Stimulated activated CD8-positive, alpha-beta memory T cell treated with anti-CD3 and anti-CD28 coated beads, Interleukin-7, amount 100 ng/mL, for 24 hours (primary cell): ENCODE measurements at regions not wholly inside any gene's neighbourhood (a gene's known extent, or its start where the extent isn't known, plus 50 kb on each side); places are given as distances from the start of the nearest gene placed in this dataset.

Source experiments
- DNase-seq: peaks from one replicate; pipeline ENCODE4 v3.0.0-alpha.2; 2020; ENCODE audit warnings: low read depth

DNA sequence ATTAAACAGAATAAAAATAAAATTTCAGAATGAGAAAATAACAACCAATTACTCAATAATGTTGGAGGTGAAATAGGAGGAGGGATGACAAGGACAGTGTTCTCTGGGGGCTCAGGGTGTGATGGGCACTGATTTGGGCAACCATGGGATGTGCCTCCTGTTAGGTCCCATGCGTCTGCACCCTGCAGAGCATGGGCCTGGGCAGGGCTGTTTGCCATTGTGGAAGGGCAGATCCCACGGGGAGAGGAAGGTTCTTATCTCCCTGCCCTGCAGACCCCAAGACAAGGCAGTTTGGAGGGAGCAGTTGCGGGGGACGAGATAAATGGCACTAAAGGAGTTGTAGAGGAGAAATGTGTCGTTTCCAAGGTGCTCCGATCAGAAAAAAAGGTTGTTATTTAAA, 206.3 kb downstream of the THBS2 start:
- DNase-seq, result no peak

DNA sequence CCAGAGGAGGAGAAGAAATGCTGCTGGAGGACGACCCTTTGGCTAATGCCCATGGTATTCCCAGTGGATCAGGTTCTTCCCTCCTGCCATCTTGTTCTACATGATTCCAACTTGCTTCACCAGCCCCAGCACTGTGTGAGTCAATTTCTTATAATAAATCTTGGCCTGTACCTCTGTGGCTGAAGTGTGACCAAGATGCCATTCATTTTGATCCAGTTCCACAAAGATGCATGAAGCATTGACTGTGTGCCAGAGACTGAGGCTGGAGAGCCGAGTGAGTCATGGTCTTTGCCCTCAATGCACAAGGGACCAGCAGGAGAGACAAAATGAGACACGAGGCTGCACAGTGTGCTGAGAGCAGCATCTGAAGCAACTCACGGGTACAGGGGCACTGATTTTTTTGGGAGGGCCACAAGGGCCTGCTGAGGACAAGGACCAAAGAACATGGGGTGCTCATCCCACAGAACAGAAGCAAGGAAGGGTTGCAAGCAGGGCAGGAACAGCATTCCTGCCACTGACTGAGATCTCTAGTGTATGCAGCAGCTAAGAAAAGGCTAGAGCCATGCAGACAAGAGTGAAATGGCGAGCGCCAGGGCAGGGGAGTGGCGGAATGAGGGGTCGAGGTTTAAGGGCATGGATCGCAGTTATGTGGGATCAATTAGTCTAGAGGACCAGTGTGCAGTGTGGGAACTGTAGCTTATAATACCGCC, 207.0 kb downstream of the THBS2 start:
- DNase-seq, result no peak

DNA sequence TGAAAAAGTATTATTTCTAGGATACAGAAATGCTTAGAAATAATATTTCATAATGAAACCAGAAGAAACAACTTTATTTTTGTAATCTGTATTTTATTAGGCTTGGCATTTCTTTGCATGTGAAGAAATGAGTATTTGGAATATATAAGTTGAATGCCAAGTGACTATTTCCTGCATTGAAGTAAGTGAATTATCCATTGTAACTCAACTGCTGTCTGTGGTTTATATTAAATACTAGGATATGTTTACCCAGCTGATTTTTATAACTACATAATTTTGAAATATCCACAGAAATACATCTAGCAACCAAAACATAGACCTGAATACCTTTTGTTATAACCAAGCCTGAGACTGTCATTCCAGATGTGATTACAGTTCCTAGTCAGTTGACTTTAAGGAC, 207.6 kb downstream of the THBS2 start:
- no peak for DNase-seq

DNA sequence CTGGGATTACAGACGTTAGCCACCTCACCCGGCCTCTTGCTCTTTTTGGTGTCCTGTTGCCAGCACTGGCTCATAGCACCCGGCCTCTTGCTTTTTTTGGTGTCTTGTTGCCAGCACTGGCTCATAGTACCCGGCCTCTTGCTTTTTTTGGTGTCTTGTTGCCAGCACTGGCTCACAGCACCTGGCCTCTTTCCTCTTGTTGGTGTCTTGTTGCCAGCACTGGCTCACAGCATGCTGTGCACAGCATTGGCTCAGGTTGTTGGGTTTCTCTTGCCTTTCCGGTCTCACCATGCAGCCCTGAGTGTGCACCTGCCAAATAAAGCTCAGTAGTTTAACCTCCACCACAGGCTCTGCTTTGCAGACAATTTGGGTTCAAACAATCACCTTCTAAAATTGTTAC, 208.2 kb downstream of the THBS2 start:
- DNase-seq, result no peak

DNA sequence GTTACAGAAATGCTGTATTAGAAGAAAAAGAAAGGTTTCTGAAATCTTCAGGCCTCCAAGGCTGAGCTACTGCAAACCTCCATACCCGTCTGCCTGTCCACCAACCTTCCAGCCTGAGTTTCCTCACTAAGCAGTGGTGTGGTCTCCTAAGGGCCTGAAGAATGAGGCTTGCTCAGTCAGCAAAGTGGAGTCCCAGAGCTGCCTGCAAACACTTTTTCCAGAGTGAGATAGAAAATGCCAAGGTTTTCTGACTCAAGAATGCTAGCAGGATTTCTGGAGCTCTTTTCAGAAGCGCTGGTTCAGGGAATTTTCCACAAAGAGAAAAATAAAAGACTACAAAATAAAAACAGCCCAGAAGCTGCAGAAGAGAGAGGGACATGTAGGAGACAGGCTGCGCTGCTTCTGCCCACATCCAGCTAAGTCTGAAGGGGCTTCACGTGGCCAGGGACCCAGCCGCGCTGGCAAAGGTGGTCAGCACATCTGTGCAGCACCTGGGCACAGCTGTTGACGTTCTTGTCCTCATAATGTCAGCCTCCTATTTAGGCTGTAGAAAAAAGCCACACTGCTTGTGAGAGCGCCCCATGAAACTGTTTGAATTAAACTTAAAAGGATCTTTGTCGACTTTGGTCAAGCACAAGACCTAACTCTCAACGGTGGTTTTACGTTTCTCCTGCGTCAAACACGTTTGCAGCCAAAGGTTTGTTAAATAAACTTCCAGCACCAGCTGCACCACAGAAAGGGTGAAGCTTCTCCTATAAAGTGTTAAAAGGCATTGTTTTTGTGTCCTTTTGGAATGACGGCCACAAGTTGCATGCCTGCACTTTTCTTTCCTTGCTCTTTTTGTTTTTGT, 209.0 kb downstream of the THBS2 start:
- DNase-seq, result no peak

DNA sequence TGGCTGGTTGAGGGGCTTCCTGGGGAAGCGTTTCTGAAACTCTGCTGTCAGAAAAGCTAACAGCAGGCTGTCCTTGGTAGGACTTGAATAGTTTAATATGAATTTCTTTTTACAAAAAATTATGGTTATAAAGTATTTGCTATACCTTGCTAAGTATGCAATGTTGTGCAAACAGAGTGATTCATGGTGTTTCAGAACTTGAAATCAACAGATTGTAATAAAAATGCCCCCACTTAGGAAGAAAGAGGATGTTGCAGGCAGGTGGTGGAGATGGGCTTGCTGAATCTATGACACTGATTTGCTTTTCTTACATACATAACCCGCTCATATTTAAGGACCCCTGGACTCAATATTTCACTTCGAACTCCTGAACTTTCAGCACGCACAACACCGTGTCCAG, 211.6 kb downstream of the THBS2 start:
- DNase-seq, result no peak

DNA sequence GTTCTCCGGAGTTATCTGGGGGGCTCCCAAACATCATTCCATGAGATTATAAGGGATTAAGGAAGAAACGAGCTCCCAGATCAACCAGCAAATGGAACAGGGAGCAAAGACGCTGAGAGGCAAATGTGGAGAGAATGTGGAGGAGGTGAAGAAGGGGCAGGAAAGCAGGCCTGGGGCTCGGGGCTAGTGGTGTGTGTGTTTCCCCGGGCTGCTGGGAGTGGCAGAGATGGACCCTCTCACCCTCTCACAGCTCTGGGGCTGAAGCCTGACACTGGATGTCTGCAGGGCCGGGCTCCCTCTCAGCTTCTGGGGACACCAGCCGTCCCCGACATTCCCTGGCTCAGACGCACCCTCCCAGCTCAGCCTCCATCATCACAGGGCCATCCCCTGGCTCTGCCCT, 212.6 kb downstream of the THBS2 start:
- DNase-seq, result no peak

DNA sequence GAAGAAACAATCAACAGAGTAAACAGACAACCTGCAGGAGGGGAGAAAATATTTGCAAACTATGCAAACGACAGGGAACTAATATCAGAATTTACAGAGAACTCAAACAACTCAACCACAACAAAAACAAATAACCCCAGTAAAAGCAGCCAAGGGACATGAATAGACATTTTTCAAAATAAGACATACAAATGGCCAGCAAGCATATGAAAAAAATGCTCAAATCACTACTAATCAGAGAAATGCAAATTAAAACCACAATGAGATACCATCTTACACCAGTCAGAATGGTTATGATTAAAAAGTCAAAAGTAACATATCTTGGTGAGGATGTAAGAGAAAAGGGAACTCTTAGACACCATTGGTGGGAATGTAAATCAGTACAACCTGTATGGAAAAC, 215.0 kb downstream of the THBS2 start:
- DNase-seq, result no peak

DNA sequence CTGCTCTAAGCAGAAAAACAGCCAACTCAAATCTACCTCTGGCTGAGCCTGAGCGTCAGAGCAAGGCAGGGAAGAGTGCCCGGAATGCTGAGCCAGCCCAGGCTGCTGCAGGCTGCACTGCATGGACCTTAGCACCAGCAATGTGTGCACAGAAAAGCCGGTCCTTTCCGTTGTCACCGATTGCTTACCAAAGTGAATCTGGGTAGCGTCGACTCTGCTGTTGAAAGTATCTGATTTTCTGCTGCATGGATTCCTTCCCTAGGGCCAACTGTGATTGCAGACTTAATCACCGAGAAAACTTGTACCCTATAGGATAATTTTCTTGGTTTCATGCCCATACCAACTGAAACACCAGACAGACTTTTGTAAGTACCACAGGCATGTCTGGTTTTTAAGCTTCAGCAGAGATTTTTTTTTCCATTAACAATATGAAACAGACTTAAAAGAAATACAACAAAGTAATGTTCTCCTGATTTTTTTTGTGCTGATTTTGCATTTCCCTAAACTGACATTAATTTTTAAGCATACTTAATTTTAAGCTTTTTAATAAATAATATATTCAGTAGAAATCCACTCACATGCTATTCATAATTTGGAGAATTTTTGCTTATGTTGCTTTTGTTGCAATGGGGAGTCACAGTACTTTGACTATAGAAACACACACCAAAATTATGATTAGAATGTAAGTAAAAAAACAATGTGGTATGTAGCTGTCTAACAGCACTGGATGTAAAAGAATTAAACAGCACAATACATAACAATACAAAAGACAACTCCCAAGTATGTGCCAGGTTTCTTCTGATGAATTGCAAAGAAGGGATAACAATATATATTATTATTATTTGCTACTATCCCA, 218.0 kb downstream of the THBS2 start:
- DNase-seq, result no peak

DNA sequence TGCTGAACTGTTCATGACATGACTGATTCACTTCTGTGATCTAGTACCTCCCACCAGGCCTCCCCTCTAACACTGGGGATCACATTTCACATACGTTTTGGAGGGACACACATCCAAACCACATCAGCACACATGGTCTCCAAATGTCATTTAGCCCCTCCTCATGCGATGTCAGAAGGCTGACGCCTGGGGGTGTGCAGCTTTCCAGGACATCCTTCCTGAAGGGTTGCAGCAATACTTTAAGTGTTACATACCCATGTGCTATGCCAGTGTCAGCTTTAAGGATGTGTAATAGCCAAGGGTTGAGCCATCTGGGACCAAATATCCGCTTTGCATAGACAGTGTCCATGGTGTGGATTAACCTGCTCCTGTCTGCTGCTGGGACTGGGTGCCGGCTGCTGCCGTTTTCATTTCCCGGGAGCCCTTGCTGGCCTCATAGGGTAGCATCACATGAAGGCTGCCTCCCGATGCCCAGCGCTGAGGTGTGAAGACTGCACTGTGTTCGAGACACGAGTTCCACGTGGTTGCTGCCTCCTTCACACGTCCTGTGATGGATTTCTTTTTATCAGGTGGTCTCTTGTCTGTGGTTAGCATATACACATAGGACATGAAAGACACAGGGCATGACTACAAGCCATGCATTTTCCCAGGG, 219.0 kb downstream of the THBS2 start:
- no peak for DNase-seq

DNA sequence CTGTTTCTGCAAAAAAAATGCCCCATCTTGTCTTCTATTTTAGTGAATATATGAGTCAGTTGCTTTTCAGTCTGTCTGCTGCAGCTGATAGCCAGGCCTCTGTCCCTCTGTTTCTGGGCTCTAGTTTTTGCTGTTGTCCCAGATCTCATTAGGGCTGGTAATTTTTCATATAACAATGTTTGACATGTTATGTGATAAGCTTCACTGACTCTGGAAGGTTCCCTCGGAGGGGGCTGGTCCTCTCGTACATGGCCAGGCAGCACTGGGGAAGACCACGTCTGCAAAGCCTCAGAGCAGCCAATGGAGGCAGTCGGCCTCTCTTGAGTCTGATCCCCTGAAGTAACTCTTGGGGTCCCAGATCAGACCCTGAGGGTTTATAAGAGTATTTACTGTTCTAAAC, 223.8 kb downstream of the THBS2 start:
- no peak for DNase-seq

DNA sequence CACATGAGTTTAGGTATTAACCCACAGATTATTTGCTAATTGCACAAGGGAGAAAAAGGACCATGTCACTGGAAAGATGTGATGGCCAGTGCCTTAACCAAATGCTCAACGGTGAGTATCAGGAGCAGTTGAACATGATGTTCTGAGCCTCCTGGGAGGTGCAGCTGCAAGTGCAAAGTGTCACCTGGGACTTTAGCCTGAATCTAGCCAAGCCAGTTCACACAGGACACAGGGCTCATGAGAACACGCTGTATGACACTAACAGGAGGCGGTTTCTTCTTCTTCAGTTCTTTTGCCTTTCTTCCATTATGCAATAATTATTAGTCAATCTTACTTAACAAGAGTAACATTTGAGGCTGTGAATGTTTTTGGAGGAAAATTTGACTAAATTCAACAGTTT, 225.3 kb downstream of the THBS2 start:
- DNase-seq, result no peak

DNA sequence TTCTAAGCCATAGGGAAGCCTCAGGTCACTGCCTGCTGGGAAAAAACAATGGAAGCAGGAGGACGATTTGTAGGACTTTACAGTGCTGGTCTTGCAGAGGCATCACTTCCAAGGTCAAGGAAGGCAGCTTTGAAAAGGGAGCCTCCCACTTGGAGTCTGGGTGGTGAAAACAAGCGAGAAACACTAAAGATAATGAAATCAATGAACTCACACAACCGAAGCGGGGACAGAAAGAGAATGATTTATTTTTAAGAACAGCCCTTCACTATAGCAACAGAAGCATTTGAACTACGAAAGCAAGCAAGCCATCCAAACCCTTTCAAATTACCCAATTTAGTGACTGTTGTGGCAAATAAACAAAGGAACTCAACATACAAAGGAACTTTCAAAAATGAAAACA, 227.5 kb downstream of the THBS2 start:
- DNase-seq, result no peak

DNA sequence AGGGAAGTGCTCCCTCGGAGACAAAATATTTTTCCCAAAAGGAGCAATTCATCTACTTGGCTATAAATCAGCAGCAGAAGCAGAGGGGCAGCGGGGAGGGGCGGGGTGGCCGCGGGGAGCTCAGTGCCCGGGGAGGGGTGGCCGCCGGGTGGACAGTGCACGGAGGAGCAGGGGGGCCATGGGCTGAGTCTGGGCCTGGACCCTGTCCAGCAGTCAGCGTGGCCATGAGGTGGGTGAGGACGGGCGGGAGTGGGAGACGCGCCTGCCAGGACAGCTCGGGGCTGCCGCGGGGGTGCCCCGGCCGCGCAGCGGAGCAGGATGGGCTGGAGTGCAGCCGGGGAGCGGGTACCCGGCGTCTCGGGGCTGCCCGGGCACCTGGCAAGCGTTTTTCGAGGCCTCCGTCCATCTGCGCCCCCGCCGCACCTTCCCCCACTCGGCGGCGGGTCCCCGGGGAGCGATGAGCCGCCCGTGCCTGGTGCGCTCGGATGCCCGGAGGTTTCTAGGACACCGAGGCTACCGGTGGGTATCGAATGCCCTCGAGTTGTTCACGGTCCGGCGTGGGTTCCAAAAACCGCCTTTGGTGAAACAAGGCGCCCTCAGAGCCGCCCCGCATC, 229.5 kb downstream of the THBS2 start:
- DNase-seq, result no peak

DNA sequence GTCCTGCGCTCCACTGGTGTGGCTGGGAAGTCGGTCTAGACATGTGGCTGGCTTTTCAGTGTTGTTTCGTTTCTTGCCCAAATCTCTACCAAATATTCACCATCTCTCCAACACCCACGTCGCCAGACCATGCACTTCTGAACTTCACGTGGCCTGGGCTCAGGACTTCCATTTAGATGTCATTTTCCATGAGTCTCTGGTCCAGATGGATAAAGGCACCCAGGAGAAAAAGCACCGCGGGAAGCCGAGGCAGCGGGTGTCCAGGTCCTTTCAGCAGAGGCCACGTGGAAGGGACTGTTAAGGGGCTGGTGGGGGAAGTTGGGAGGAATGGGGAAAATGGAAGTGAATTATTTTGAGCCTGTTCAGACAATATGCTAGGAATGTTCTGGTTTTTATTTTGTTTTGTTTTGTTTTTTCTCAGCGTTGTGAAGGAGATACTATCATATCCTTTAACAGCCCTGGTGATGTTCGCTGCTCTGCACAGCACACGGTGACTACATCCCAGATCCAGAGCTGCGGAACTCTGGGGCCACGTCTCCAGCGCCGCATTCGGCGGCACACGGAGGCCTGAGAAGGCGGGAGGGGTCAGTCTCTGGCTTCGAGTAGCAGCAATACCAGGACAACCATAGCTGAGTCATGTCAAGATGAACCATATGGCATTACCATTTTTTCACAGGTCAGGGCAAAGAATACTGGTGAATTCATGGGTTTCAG, 230.3 kb downstream of the THBS2 start:
- DNase-seq, result no peak

DNA sequence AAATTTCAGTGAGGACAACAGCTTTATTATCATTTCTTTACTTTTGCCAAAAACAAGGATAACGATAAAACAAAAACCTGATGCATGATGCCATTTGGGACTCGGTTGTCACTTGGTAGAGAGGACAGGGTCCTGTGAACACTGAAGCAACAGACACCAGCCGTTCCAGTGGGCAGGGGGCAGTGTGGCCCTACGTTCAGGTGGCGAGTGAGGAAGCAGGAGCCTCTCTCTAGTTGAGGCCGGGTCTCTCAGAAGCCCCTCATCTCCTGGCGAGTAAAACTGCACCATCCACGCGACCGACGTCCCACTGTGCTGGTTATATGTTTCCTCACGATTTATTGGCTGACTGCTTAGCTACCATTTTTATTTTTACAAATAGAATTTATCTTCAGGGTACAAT, 231.6 kb downstream of the THBS2 start:
- no peak for DNase-seq

DNA sequence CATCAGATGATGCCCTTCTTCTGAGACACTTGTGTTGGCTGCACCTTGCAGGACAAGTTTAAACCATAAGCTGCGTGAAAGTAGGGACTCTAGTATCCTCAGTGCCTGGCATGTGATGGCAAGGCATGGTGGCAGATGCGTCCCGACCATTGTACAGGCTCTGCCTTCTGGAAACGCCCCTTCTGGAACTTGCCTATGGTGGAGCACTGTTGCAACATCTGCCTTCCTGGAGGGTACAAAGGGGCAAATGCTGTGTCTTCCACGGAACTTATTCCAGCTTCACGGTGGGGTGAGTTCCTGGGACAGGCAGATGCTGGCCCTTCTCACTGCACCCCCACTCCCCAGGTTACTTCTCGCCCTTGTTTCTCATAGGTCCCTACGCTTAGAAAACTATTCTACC, 232.8 kb downstream of the THBS2 start:
- no peak for DNase-seq

DNA sequence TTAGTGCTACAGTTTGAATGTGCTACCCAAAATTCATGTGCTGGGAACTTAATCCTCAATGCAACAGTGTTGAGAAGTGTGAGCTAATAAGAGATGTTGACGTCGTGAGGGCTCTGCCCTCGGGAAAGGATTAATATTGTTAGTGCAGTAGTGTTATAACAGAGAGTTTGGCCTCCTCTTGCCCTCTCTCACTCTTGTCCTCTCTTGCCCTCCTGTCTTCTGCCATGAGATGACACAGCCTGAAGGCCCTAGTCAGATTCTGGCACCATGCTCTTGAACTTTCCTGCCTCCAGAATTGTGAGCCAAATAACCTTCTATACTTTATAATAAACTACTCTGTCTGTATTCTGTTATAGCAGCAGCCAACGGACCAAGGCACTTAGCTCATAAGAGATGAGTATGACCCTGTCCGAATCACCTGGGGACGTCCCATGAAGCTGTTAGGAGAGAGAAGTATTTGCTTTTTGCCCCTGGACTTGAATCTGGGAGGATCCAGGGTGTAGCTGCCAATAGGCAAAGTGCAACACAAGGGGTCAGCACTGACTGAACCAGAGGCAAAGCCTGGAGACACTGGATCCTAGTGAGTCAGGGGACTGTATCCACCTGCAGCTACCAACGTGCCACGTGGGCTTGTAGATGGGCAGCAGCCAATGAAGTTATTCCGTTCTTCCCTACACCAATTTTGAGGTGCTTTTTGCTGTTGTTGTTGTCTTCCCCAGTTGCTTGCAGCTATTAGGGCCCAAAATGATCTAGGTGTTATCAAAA, 233.7 kb downstream of the THBS2 start:
- no peak for DNase-seq

DNA sequence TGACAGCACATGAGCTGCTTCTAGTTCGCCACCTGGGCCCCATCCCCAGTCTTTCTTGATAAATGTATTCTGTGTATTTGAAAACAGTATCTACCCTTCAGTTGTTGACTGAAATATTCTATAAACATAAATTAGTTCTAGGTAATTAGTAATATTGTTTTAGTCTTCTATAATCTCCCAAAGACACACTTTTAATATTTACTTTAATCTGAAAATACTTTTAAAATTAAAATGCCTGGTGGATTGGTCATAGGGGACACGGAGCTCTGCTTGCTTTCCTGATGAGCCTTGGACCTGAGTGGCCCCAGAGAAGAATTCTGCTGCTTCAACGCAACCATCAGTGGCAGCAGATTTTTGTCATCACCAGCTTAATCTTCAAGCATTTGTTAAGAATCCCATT, 234.5 kb downstream of the THBS2 start:
- no peak for DNase-seq

DNA sequence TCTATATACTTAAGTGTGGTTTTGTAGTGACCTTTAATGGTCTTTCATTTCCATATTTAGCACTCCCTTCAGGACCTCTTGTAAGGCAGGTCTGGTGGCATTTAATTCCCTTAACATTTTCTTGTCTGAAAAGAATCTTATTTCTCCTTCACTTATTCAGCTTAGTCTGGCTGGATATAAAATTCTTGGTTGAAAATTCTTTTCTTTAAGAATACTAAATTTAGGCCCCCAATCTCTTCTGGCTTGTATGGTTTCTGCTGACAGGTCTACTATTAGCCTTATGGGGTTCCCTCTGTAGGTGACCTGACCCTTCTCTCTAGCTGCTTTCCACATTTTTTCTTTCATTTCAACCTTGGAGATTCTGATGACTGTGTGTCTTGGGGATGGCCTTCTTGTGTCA, 236.9 kb downstream of the THBS2 start:
- DNase-seq, result no peak
